ENCODE measurements at regions not wholly inside any gene's neighbourhood (a gene's known extent, or its start where the extent isn't known, plus 50 kb on each side); places are given as distances from the start of the nearest gene placed in this dataset.
"Not testable (repeated sequence)": the region's sequence is repeated elsewhere in the genome, so short reads cannot be mapped to it uniquely, and the experiment has no call there.

DNA sequence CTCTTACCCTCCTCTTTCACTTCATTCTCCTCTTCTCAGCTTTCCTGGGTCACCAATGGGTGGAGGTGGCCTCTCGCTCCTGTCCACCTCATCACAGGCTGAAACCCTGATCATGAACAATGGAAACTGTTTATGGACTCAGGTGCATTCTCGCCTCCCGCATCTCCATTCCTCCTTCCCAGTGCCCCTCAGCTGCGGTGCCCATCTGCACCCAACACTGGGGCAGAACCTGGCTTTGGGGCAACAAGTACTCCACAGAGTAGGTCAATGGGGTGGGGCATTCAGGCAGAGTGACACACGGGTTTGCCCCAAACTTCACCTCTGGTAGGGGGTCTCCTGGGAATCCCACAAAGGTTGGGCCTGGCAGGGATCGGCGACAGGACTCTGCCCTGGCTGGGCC, 199.5 kb downstream of the RTP5 start:
- Histone ChIP-seq H3K9me3 (ENCODE audit: control insufficient read depth, low read length) (no peaks in the 10 kb centered on the region), H3K27me3 (replicated peaks; ENCODE audit: control insufficient read depth, insufficient read depth, low read length, poor library complexity, severe bottlenecking) (no peaks in the 10 kb centered on the region), H3K4me1 (ENCODE audit: control insufficient read depth, insufficient read depth, low read length, poor library complexity, severe bottlenecking) (no peaks in the 10 kb centered on the region), H3K27ac (ENCODE audit: insufficient read depth, low read length, poor library complexity, severe bottlenecking) (no peak overlapping the region), H3K36me3 (ENCODE audit: control insufficient read depth, insufficient read depth, low read length) (no peaks in the 10 kb centered on the region), H3K4me3 (ENCODE audit: insufficient read depth, low read depth, low read length, poor library complexity, severe bottlenecking) (no peak overlapping the region)
- DNase-seq, result no peak

DNA sequence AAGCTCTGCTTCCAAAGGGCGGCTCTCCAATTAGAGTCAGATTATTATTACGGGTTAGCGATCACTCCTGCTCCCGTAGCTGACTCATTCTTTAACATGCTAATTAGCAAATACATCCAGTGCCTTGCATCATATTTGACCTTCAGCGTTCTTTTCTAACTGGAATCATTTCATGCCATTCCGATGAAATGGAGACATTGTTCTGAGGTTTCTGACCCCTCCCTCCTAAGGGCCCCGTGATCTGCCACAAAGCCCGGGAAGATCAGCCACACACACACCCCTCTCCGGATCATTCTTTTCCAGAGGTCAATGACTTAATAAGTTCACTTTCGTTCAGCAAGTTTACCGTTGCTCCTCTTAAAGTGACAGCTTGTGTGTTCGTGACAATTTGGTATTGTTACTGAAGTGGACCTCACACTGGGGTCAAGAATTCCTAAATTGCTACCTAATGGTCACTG, 200.4 kb downstream of the RTP5 start:
- not testable (repeated sequence) for H3K27me3 ChIP-seq (replicated peaks; ENCODE audit: control insufficient read depth, insufficient read depth, low read length, poor library complexity, severe bottlenecking); DNase-seq; H3K27ac ChIP-seq (ENCODE audit: insufficient read depth, low read length, poor library complexity, severe bottlenecking); H3K4me1 ChIP-seq (ENCODE audit: control insufficient read depth, insufficient read depth, low read length, poor library complexity, severe bottlenecking); H3K9me3 ChIP-seq (ENCODE audit: control insufficient read depth, low read length); H3K36me3 ChIP-seq (ENCODE audit: control insufficient read depth, insufficient read depth, low read length); H3K4me3 ChIP-seq (ENCODE audit: insufficient read depth, low read depth, low read length, poor library complexity, severe bottlenecking)

DNA sequence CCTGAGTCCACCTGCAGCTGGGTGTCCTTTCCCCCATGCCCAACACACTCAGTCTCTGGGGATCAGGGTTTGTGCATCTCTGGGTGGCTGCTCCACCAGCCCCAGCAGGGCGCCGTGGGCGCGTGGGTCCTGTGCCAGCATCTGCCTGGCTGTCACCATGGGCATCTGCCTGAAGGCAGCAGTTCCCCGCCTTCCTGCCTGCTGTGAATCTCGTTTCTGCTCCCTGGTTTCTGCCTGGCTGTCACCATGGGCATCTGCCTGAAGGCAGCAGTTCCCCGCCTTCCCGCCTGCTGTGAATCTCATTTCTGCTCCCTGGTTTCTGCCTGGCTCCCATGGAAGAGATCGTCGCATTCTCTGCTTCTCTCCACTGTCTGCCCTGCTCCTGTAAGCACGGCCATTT, 201.2 kb downstream of the RTP5 start:
- H3K9me3 ChIP-seq (ENCODE audit: control insufficient read depth, low read length); H3K36me3 ChIP-seq (ENCODE audit: control insufficient read depth, insufficient read depth, low read length); H3K27ac ChIP-seq (ENCODE audit: insufficient read depth, low read length, poor library complexity, severe bottlenecking); DNase-seq; H3K4me1 ChIP-seq (ENCODE audit: control insufficient read depth, insufficient read depth, low read length, poor library complexity, severe bottlenecking); H3K4me3 ChIP-seq (ENCODE audit: insufficient read depth, low read depth, low read length, poor library complexity, severe bottlenecking); H3K27me3 ChIP-seq (replicated peaks; ENCODE audit: control insufficient read depth, insufficient read depth, low read length, poor library complexity, severe bottlenecking): not testable (repeated sequence)

DNA sequence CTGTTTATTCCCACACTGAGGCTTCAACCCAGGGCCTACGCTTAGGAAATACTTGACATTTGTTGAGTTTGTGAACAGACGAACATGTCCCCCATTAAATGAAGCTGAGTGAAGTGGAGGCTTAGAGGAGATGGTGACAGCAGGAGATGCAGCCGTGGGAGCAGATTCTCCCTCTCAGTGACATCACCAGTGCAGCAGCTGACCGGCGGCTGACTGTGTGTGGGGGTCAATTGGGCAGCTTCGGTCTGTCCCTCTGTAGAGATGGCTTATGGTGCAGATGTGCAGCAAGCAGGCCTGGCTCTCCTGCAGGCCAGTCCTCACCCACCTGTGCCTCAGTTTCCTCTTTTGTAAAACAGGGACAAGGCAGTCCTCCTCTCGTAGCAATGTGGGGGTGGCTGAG, 201.8 kb downstream of the RTP5 start:
- DNase-seq; H3K4me1 ChIP-seq (ENCODE audit: control insufficient read depth, insufficient read depth, low read length, poor library complexity, severe bottlenecking); H3K27ac ChIP-seq (ENCODE audit: insufficient read depth, low read length, poor library complexity, severe bottlenecking); H3K9me3 ChIP-seq (ENCODE audit: control insufficient read depth, low read length); H3K4me3 ChIP-seq (ENCODE audit: insufficient read depth, low read depth, low read length, poor library complexity, severe bottlenecking); H3K27me3 ChIP-seq (replicated peaks; ENCODE audit: control insufficient read depth, insufficient read depth, low read length, poor library complexity, severe bottlenecking); H3K36me3 ChIP-seq (ENCODE audit: control insufficient read depth, insufficient read depth, low read length): not testable (repeated sequence)

DNA sequence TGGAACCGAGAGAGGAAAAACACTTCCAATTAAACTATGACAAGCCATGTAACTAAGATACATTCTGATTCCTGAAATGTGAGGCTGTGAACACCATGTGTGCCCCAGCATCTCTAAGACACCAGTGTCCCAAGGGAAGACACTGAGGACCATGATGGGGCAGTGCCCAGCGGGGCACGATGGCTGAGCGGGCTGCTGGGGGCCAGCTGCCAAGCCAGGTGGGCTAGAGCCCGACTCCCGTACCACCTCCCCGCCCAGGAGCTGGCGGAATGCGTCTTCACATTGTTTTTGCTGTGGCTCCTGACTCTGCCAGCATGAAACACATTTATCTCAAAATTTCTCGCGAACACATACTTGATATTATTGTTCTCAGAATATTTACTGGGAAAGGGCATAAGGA, 202.4 kb downstream of the RTP5 start:
- H3K36me3 ChIP-seq (ENCODE audit: control insufficient read depth, insufficient read depth, low read length); H3K4me1 ChIP-seq (ENCODE audit: control insufficient read depth, insufficient read depth, low read length, poor library complexity, severe bottlenecking); H3K9me3 ChIP-seq (ENCODE audit: control insufficient read depth, low read length); H3K27ac ChIP-seq (ENCODE audit: insufficient read depth, low read length, poor library complexity, severe bottlenecking); H3K27me3 ChIP-seq (replicated peaks; ENCODE audit: control insufficient read depth, insufficient read depth, low read length, poor library complexity, severe bottlenecking); DNase-seq; H3K4me3 ChIP-seq (ENCODE audit: insufficient read depth, low read depth, low read length, poor library complexity, severe bottlenecking): not testable (repeated sequence)

DNA sequence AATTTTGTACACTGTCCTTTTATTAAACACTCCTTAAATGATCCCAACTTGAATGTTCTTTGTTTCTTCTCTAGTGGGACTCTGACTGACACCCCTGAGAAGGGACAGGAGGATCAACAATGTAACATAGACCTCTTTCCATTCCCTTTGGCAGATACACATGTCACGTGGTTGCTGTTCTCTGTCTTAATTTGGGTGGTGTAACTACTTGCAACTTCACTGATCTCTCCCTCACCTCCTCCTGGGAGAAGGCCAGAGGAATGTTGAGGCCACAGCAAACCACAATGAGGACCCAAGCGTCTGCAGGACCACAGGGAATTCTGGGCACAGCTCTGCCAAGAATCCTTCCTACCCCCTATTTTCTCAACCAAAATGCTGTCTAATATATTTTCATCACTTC, 205.6 kb downstream of the RTP5 start:
- Histone ChIP-seq H3K4me3 (ENCODE audit: insufficient read depth, low read depth, low read length, poor library complexity, severe bottlenecking) (no peak overlapping the region), H3K9me3 (ENCODE audit: control insufficient read depth, low read length) (no peaks in the 10 kb centered on the region), H3K27me3 (replicated peaks; ENCODE audit: control insufficient read depth, insufficient read depth, low read length, poor library complexity, severe bottlenecking) (no peaks in the 10 kb centered on the region), H3K27ac (ENCODE audit: insufficient read depth, low read length, poor library complexity, severe bottlenecking) (no peak overlapping the region), H3K4me1 (ENCODE audit: control insufficient read depth, insufficient read depth, low read length, poor library complexity, severe bottlenecking) (no peaks in the 10 kb centered on the region), H3K36me3 (ENCODE audit: control insufficient read depth, insufficient read depth, low read length) (no peaks in the 10 kb centered on the region)
- no peak for DNase-seq

DNA sequence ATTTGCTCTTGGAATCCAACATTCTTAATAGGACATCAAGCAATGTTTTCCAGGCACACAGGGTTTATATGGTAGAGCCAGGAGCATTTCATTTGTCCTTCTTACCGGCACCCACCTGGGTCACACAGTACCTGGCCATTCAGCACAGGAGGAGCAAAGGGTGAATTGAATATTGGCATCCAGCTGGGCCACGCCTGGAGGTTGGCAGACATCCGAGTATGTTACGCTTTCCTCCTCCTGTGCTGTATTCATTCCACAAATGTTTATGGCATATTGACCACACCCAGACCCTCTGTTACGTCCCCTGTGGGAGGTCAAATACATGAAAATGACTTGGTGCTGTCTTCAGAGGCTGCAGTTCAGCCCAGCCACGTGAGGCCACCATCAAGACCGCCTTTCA, 206.2 kb downstream of the RTP5 start:
- H3K27me3 ChIP-seq (replicated peaks; ENCODE audit: control insufficient read depth, insufficient read depth, low read length, poor library complexity, severe bottlenecking), result no peaks in the 10 kb centered on the region
- no peak overlapping the region for H3K27ac ChIP-seq (ENCODE audit: insufficient read depth, low read length, poor library complexity, severe bottlenecking)

DNA sequence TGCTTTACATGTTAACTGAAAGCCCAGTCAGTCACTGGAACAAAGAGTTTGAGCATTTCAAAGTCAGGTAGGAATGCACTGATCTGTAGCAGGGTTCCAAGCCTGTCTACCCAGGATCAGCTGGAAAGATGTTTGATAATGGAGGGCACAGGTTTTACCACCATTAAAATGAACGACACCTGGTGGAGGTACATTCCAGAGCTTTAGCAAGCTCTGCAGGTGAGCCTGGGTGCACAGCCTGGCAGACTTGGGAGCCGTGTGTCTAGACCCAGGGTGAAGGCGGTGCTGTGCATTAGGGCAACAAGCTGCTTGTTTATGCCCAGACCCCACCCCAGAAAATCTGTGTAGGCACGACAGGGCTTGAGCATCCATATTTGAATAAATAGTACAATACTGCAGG, 206.7 kb downstream of the RTP5 start:
- DNase-seq; H3K9me3 ChIP-seq (ENCODE audit: control insufficient read depth, low read length); H3K4me3 ChIP-seq (ENCODE audit: insufficient read depth, low read depth, low read length, poor library complexity, severe bottlenecking); H3K27me3 ChIP-seq (replicated peaks; ENCODE audit: control insufficient read depth, insufficient read depth, low read length, poor library complexity, severe bottlenecking); H3K4me1 ChIP-seq (ENCODE audit: control insufficient read depth, insufficient read depth, low read length, poor library complexity, severe bottlenecking); H3K27ac ChIP-seq (ENCODE audit: insufficient read depth, low read length, poor library complexity, severe bottlenecking); H3K36me3 ChIP-seq (ENCODE audit: control insufficient read depth, insufficient read depth, low read length): not testable (repeated sequence)

More for the DNA sequence above, 206.2 kb downstream of the RTP5 start:
- no peak for DNase-seq
- Histone ChIP-seq H3K9me3 (ENCODE audit: control insufficient read depth, low read length) (no peaks in the 10 kb centered on the region), H3K4me3 (ENCODE audit: insufficient read depth, low read depth, low read length, poor library complexity, severe bottlenecking) (no peak overlapping the region), H3K36me3 (ENCODE audit: control insufficient read depth, insufficient read depth, low read length) (no peaks in the 10 kb centered on the region), H3K4me1 (ENCODE audit: control insufficient read depth, insufficient read depth, low read length, poor library complexity, severe bottlenecking) (no peaks in the 10 kb centered on the region)

DNA sequence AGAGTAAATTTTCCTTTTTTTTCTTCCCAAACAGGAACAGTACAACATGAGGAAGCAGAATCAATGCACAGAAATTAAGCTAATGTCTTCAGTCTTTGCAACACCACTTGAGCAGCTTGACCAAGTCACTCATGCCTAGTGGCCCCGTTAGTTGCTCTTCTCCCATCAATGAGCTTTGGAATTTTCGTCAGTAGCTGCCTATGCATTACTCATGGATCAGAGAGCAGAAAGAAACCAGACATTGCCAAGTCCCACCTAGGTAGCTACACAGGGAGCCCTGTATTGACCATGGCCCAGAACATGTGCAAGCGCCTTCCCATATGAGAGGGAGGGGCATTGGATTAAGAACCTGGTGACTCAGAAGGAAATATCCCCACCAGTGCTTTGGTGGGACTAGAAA, 208.9 kb downstream of the RTP5 start:
- not testable (repeated sequence) for H3K27me3 ChIP-seq (replicated peaks; ENCODE audit: control insufficient read depth, insufficient read depth, low read length, poor library complexity, severe bottlenecking); H3K4me3 ChIP-seq (ENCODE audit: insufficient read depth, low read depth, low read length, poor library complexity, severe bottlenecking); H3K27ac ChIP-seq (ENCODE audit: insufficient read depth, low read length, poor library complexity, severe bottlenecking); H3K9me3 ChIP-seq (ENCODE audit: control insufficient read depth, low read length); DNase-seq; H3K36me3 ChIP-seq (ENCODE audit: control insufficient read depth, insufficient read depth, low read length); H3K4me1 ChIP-seq (ENCODE audit: control insufficient read depth, insufficient read depth, low read length, poor library complexity, severe bottlenecking)

DNA sequence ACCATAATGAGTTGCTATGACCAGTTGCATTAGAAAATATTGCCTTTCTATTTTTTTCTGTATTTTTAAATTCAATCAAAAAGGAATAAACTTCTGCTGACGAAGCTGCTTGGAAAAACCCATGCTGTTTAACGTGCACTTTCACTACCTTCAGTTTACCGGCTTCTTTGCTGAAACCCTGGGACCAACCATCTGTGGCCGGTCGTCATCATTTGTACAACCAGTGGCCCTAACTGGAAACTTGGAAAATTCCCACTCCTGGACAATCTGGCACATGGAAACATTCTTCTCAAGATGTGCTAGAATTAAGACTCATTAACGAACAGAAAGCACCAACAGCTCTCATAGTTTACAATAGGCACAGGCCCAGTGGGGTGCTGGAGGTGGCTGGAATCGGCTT, 210.3 kb downstream of the RTP5 start:
- H3K4me1 ChIP-seq (ENCODE audit: control insufficient read depth, insufficient read depth, low read length, poor library complexity, severe bottlenecking); H3K9me3 ChIP-seq (ENCODE audit: control insufficient read depth, low read length); H3K27ac ChIP-seq (ENCODE audit: insufficient read depth, low read length, poor library complexity, severe bottlenecking); H3K27me3 ChIP-seq (replicated peaks; ENCODE audit: control insufficient read depth, insufficient read depth, low read length, poor library complexity, severe bottlenecking); H3K4me3 ChIP-seq (ENCODE audit: insufficient read depth, low read depth, low read length, poor library complexity, severe bottlenecking); H3K36me3 ChIP-seq (ENCODE audit: control insufficient read depth, insufficient read depth, low read length); DNase-seq: not testable (repeated sequence)

Data from effector memory CD4-positive, alpha-beta T cell (primary cell).